K562 (cell line): ENCODE measurements at regions not wholly inside any gene's neighbourhood (a gene's known extent, or its start where the extent isn't known, plus 50 kb on each side); places are given as distances from the start of the nearest gene placed in this dataset.

Experiments
- ATAC-seq: fragments of 200-7000 bp; cut with Tn5 transposase; 3 replicates; pipeline ENCODE4 v1.9.1; 2020; ENCODE audit warnings: moderate library complexity
- BruUV-seq: library from RNA; stranded (reverse); fragments of 400-500 nt; replicated peaks from 2 replicates; lab custom pipeline; 2021; lab: Mats Ljungman, UMichigan
- CTCF ChIA-PET: fragments of 300-600 bp; formaldehyde crosslinking; extraction: SDS; loops from one replicate; lab custom pipeline; 2021; ENCODE audit warnings: low intra/inter-chr PET ratio; lab: Yijun Ruan, JAX
- POLR2A ChIA-PET: fragments of 300-600, 350-650 bp; sonication (Branson Sonifier 250); formaldehyde crosslinking; extraction: SDS; loops from one replicate; lab custom pipeline; 2021; ENCODE audit warnings: antibody characterized with exemption, inconsistent platforms; lab: Yijun Ruan, JAX
- DNase-seq, 4 experiments: peaks; one replicate each; pipeline versions ENCODE4 v3.0.0 to v3.0.0-alpha.2; 2011 to 2018; ENCODE audit warnings: low spot score in 3 of 4, mixed read lengths in 3 of 4; ENCODE audit errors: extremely low read depth in 1 of 4
- FAIRE-seq: peaks from 2 replicates; lab custom pipeline; 2011; peaks lifted over from hg19 to GRCh38; lab: Jason Lieb, UNC
- H2AFZ ChIP-seq: 2 replicates; pipeline ENCODE4 v1.6.0; 2011; ENCODE audit warnings: low read depth, low read length, control low read depth, inconsistent platforms
- H3K27ac ChIP-seq: fragments of 200-600 bp; 3 replicates; pipeline ENCODE4 v1.8.0; 2011; ENCODE audit warnings: low read depth, mild to moderate bottlenecking, control low read depth, inconsistent platforms, low read length, moderate library complexity, mixed read lengths; ENCODE audit errors: extremely low read depth
- H3K27me3 ChIP-seq, 2 experiments: fragments of 300-600 bp in 1 of 2; 2 replicates in 1 of 2; 3 replicates in 1 of 2; pipeline versions ENCODE4 v1.6.0 to v1.8.0; 2011; ENCODE audit warnings: inconsistent platforms in 2 of 2, low read length in 2 of 2, mild to moderate bottlenecking in 1 of 2, mixed read lengths in 1 of 2, moderate library complexity in 1 of 2; ENCODE audit not compliant: control insufficient read depth in 2 of 2, insufficient read depth in 2 of 2
- H3K36me3 ChIP-seq: fragments of 300-600 bp; 3 replicates; pipeline ENCODE4 v1.8.0; 2011; ENCODE audit warnings: mild to moderate bottlenecking, low read length, inconsistent platforms; ENCODE audit not compliant: control insufficient read depth, insufficient read depth
- H3K4me1 ChIP-seq, 2 experiments: fragments of 200-600 bp in 1 of 2; replicated peaks in 1 of 2; 2 replicates in 1 of 2; 3 replicates in 1 of 2; pipeline versions ENCODE4 v1.5.1 to v1.8.0; 2011; ENCODE audit warnings: inconsistent platforms in 2 of 2, low read length in 2 of 2, mild to moderate bottlenecking in 1 of 2, mixed read lengths in 1 of 2, moderate library complexity in 1 of 2; ENCODE audit not compliant: control insufficient read depth in 2 of 2, insufficient read depth in 2 of 2
- H3K4me2 ChIP-seq: 2 replicates; pipeline ENCODE4 v1.6.1; 2011; ENCODE audit warnings: low read length, control low read depth, inconsistent platforms, mixed read lengths; ENCODE audit not compliant: insufficient read depth
- H3K4me3 ChIP-seq: fragments of 200-600 bp; sonication (generic), shearing (Covaris generic); 2 replicates; pipeline ENCODE4 v1.5.1; 2016; ENCODE audit warnings: control low read depth, inconsistent platforms
- H3K79me2 ChIP-seq: fragments of 200-600 bp; 3 replicates; pipeline ENCODE4 v1.8.0; 2011; ENCODE audit warnings: low read length, inconsistent platforms; ENCODE audit not compliant: control insufficient read depth, insufficient read depth
- H3K9ac ChIP-seq, 2 experiments: 2 replicates each; pipeline versions ENCODE4 v1.6.0 to v1.6.1; 2011; ENCODE audit warnings: low read depth in 2 of 2, low read length in 2 of 2, control low read depth in 1 of 2, inconsistent platforms in 1 of 2, mild to moderate bottlenecking in 1 of 2, mixed read lengths in 1 of 2; ENCODE audit not compliant: insufficient read depth in 1 of 2
- H3K9me1 ChIP-seq: one replicate; pipeline ENCODE4 v1.6.0; 2011; ENCODE audit warnings: inconsistent platforms, mild to moderate bottlenecking, low read length, moderate library complexity; ENCODE audit not compliant: control insufficient read depth, insufficient read depth
- H3K9me3 ChIP-seq: replicated peaks from 2 replicates; pipeline ENCODE4 v1.5.1; 2011; ENCODE audit warnings: low read depth, low read length, inconsistent platforms; ENCODE audit not compliant: control insufficient read depth, insufficient read depth
- H4K20me1 ChIP-seq: replicated peaks from 2 replicates; pipeline ENCODE4 v1.6.1; 2011; ENCODE audit warnings: low read length, inconsistent platforms, mixed read lengths; ENCODE audit not compliant: control insufficient read depth, insufficient read depth
- ETV5 ChIP-seq: sonication (generic); formaldehyde crosslinking; IDR thresholded peaks from 2 replicates; pipeline ENCODE4 v1.4.0; 2020; ENCODE audit warnings: low read depth, mild to moderate bottlenecking, missing genetic modification reagents
- GTF3C2 ChIP-seq: IDR thresholded peaks from 3 replicates; pipeline ENCODE4 v1.6.1; 2011; ENCODE audit warnings: borderline replicate concordance, mild to moderate bottlenecking, moderate library complexity; ENCODE audit not compliant: insufficient read length; ENCODE audit errors: extremely low read depth
- MLLT1 ChIP-seq, 2 experiments: fragments of 450-650 bp; IDR thresholded peaks; 2 replicates each; pipeline ENCODE4 v1.6.1; 2016
- RERE ChIP-seq: sonication (generic); formaldehyde crosslinking; IDR thresholded peaks from 2 replicates; pipeline ENCODE4 v1.8.0; 2023; ENCODE audit warnings: missing genetic modification reagents, mild to moderate bottlenecking, borderline replicate concordance
- SMAD2 ChIP-seq: fragments of 150-350 bp; IDR thresholded peaks from 2 replicates; pipeline ENCODE4 v1.6.1; 2014; ENCODE audit warnings: low read depth, mild to moderate bottlenecking, low read length
- STAT5A ChIP-seq: IDR thresholded peaks from 2 replicates; pipeline ENCODE4 v1.6.1; 2012; ENCODE audit warnings: low read length, inconsistent platforms, borderline replicate concordance
- U2AF1 ChIP-seq: fragments of 200-400 bp; formaldehyde crosslinking; optimal IDR thresholded peaks from 2 replicates; pipeline ENCODE3; 2017; ENCODE audit warnings: mild to moderate bottlenecking, low read depth, low read length, moderate library complexity
- ZNF174 ChIP-seq: fragments of 250-450 bp; sonication (Bioruptor Pico); IDR thresholded peaks from 2 replicates; pipeline ENCODE4 v1.4.0; 2020; ENCODE audit warnings: mild to moderate bottlenecking
- ZNF253 ChIP-seq: fragments of 250-450 bp; sonication (Bioruptor Pico); conservative IDR thresholded peaks from 2 replicates; pipeline ENCODE4 v1.6.1; 2021; ENCODE audit warnings: mild to moderate bottlenecking
- WGBS: fragments of 100-300 bp; shearing (Covaris generic); methylation state at CpG from one replicate; pipeline ENCODE4 v1.1.6; 2016; ENCODE audit warnings: low coverage, mixed read lengths; ENCODE audit not compliant: insufficient coverage; ENCODE audit errors: missing lambda C conversion rate; 5-methylcytosine and 5-hydroxymethylcytosine counted together
- in situ Hi-C: fragments of 300-500 bp; cut with MboI; formaldehyde crosslinking; loops from 4 replicates; pipeline ENCODE4 v1.15.0; 2018; ENCODE audit warnings: inconsistent platforms, mixed read lengths
- intact Hi-C: fragments of 100-400 bp; cut with micrococcal nuclease; formaldehyde crosslinking; loops from 2 replicates; pipeline ENCODE4 v1.14.2; 2022

DNA sequence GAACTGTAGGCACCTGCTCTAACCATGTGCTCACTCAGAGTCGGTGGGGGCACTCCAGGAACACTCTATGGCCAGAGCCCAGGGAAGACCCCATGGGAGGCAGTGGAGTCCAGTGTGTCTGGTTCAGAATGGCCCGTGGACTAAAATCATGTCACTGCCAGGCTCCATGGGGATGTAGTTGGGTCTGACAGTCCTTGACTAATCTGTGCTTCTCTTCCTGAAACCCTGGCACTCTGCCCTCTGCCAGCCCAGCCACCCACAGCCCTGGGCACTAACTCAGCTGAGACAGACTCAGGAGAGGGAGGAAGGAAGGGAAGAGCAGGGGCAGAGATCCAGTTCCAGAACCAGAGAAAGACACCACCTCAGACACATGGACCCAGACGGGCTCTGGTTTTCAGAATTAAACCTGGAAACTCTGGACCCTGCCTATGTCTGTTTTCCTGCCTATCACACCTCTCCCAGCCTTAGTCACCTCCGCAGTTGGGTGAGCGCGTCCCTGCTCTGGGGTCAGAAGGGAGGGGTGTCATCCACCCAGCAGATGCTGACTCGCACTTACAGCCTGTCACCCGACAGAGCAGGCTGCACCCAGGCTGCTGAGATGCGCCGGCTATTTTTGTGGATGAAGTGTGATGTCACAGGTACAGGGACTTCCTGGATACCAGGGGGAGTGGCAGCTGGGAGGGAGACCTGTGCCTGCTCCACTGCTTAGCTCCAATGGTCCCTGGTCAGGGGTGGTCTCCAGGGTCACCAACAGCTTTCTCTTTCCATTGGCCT, 56.8 kb upstream of the INSYN1 start:
- H3K36me3 ChIP-seq = no peaks in the 10 kb centered on the region
- FAIRE-seq (no peak), ATAC-seq (peak; percentile 43; the same call in 2 of the 3 replicates), DNase-seq (no peak)
- no peaks in the 10 kb centered on the region for H3K79me2 ChIP-seq
- POLR2A ChIA-PET = no interaction called here
- H3K9me3 ChIP-seq = no peaks in the 10 kb centered on the region
- H3K4me1 ChIP-seq = no peaks in the 10 kb centered on the region
- no peak overlapping the region for H3K4me3 ChIP-seq
- TF ChIP-seq ZNF253 (CRISPR knock-in tag) = no peak
- TF ChIP-seq RERE = no peak
- no peak for TF ChIP-seq MLLT1 (IDR thresholded peaks at IDR 0.05)
- no peak for TF ChIP-seq STAT5A
- no peak for TF ChIP-seq GTF3C2
- TF ChIP-seq ZNF174 = no peak
- no peak for TF ChIP-seq SMAD2
- no peak for TF ChIP-seq ETV5 (CRISPR knock-in tag)
- no peak for TF ChIP-seq U2AF1
- CTCF ChIA-PET = no interaction called here
- H2AFZ ChIP-seq = no peak overlapping the region
- peaks cover 6 to 41% of the 10 kb centered on the region in 2 experiments; a peak in 3 of 5 replicates for H3K27me3 ChIP-seq
- no peak overlapping the region for H3K9ac ChIP-seq
- no peak overlapping the region for H3K4me2 ChIP-seq
- WGBS = 0% methylated on average over 10 of the region's 10 CpGs
- H3K27ac ChIP-seq = no peak overlapping the region
- no peaks in the 10 kb centered on the region; the same call in 1 of the 2 replicates for H4K20me1 ChIP-seq
- BruUV-seq = no TSS peak
- H3K9me1 ChIP-seq = no peaks in the 10 kb centered on the region
- in situ Hi-C loops = no loop called here
- intact Hi-C loops = no loop called here
